ENCODE measurements at regions not wholly inside any gene's neighbourhood (a gene's known extent, or its start where the extent isn't known, plus 50 kb on each side); places are given as distances from the start of the nearest gene placed in this dataset.

- no peak for TF ChIP-seq CTCF (IDR thresholded peaks at IDR 0.05; ENCODE audit: insufficient read depth, low read length)
- no peak for DNase-seq (ENCODE audit: low read depth)
Measured at GRCh38 chr12:3928538-3929184, 55.5 kb upstream of the PARP11 start.

GRCh38 chr12:3925621-3926020 is 52.4 kb upstream of the PARP11 start:
- no peak for DNase-seq (ENCODE audit: low read depth)
- no peak overlapping the region for H3K4me3 ChIP-seq (ENCODE audit: low read depth, low read length)
- no peak for TF ChIP-seq CTCF (IDR thresholded peaks at IDR 0.05; ENCODE audit: insufficient read depth, low read length)

More at GRCh38 chr12:3928538-3929184, 55.5 kb upstream of the PARP11 start:
- H3K4me3 ChIP-seq (ENCODE audit: low read depth, low read length): no peak overlapping the region

- H3K4me3 ChIP-seq (ENCODE audit: low read depth, low read length): no peak overlapping the region
- no peak for TF ChIP-seq CTCF (IDR thresholded peaks at IDR 0.05; ENCODE audit: insufficient read depth, low read length)
- no peak for DNase-seq (ENCODE audit: low read depth)
Measured at GRCh38 chr12:3924761-3925160, 51.6 kb upstream of the PARP11 start.

- DNase-seq (ENCODE audit: low read depth): no peak
- no peak for TF ChIP-seq CTCF (IDR thresholded peaks at IDR 0.05; ENCODE audit: insufficient read depth, low read length)
Measured at GRCh38 chr12:3923021-3923420, 49.8 kb upstream of the PARP11 start.

More at GRCh38 chr12:3923021-3923420, 49.8 kb upstream of the PARP11 start:
- no peak overlapping the region for H3K4me3 ChIP-seq (ENCODE audit: low read depth, low read length)

Data from fibroblast of the aortic adventitia (primary cell).